OCI-LY7 (cell line): ENCODE measurements at regions not wholly inside any gene's neighbourhood (a gene's known extent, or its start where the extent isn't known, plus 50 kb on each side); places are given as distances from the start of the nearest gene placed in this dataset.

Source experiments
- CTCF ChIP-seq: fragments of 200-600 bp; sonication (generic); conservative IDR thresholded peaks from 2 replicates; pipeline ENCODE4 v1.5.1; 2014; ENCODE audit warnings: mild to moderate bottlenecking, antibody characterized with exemption, low read length, moderate library complexity, mixed read lengths
- EZH2phosphoT487 ChIP-seq: fragments of 200-600 bp; sonication (generic); IDR thresholded peaks from 2 replicates; pipeline ENCODE4 v1.6.1; 2018; ENCODE audit warnings: low read depth, borderline replicate concordance, mild to moderate bottlenecking, mixed run types, antibody characterized with exemption, low read length, moderate library complexity, mixed read lengths

DNA sequence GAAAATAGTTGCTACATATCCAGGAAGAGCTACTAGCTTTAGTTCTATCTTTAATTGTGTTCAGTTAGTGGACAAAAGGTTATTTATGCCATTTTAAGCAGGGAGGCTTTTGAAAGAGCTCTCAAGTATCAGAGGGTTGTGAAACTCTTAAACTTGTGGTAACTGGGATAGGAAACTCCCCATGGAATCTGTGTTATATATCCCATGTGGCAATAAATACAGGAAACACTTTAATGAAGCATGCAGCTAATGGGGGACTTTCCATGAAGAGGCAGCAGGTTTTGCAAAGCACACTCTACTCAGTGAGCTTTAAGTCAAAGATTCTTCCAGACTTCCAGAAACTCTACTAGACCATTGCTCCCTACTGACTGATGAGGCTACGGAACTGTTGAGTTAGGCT lies 805.0 kb upstream of the C9orf72 start:
- TF ChIP-seq CTCF (no peak), EZH2phosphoT487 (no peak)
